Thymus (tissue), 11 donors: ENCODE measurements at regions not wholly inside any gene's neighbourhood (a gene's known extent, or its start where the extent isn't known, plus 50 kb on each side); places are given as distances from the start of the nearest gene placed in this dataset.

Source experiments
- DNase-seq, 9 donors: peaks; one replicate each; pipeline ENCODE4 v3.0.0-alpha.2; 2013; ENCODE audit warnings: low spot score in 9 of 9, low read depth in 6 of 9, missing footprints in 1 of 9
- H3K27ac ChIP-seq, 2 donors: one replicate each; pipeline ENCODE4 v1.5.1; 2013; ENCODE audit warnings: control low read depth in 1 of 2, low read depth in 1 of 2, low read length in 1 of 2, mild to moderate bottlenecking in 1 of 2, moderate library complexity in 1 of 2
- H3K27me3 ChIP-seq, 2 donors: one replicate each; pipeline ENCODE4 v1.5.1; 2013; ENCODE audit warnings: low read length in 1 of 2; ENCODE audit not compliant: control insufficient read depth in 2 of 2, insufficient read depth in 1 of 2
- H3K36me3 ChIP-seq, 2 donors: one replicate each; pipeline ENCODE4 v1.5.1; 2013; ENCODE audit warnings: low read length in 1 of 2, mild to moderate bottlenecking in 1 of 2, moderate library complexity in 1 of 2; ENCODE audit not compliant: control insufficient read depth in 2 of 2, insufficient read depth in 2 of 2
- H3K4me1 ChIP-seq, 2 donors: one replicate each; pipeline ENCODE4 v1.5.1; 2013; ENCODE audit warnings: low read length in 2 of 2; ENCODE audit not compliant: control insufficient read depth in 2 of 2, insufficient read depth in 2 of 2
- H3K4me3 ChIP-seq, 2 donors: one replicate each; pipeline ENCODE4 v1.5.1; 2013; ENCODE audit warnings: low read length in 2 of 2, control low read depth in 1 of 2, mild to moderate bottlenecking in 1 of 2
- H3K9me3 ChIP-seq, 2 donors: one replicate each; pipeline ENCODE4 v1.5.1; 2013; ENCODE audit warnings: low read length in 1 of 2, mild to moderate bottlenecking in 1 of 2; ENCODE audit not compliant: control insufficient read depth in 2 of 2, insufficient read depth in 1 of 2
- WGBS: extraction: QIAGEN DNeasy Blood & Tissue Kit; methylation state at CpG from one replicate; pipeline ENCODE4 v1.1.7; 2013; 5-methylcytosine and 5-hydroxymethylcytosine counted together
- donor health status: healthy.

GRCh38 chr2:66084948-66085590 lies 349.9 kb upstream of the MEIS1 start:
- H3K9me3 ChIP-seq = peaks cover 0 to 4% of the 10 kb centered on the region in 2 donors
- H3K27me3 ChIP-seq = no peaks in the 10 kb centered on the region
- no peaks in the 10 kb centered on the region for H3K4me1 ChIP-seq
- H3K4me3 ChIP-seq = no peak overlapping the region
- no peaks in the 10 kb centered on the region for H3K36me3 ChIP-seq
- no peak for DNase-seq
- H3K27ac ChIP-seq = no peak overlapping the region
- 91% methylated on average over 9 of the region's 9 CpGs for WGBS

- H3K27me3 ChIP-seq = no peaks in the 10 kb centered on the region
- no peak overlapping the region for H3K4me3 ChIP-seq
- 94% methylated on average over 1 of the region's 1 CpG for WGBS
- peaks cover 0 to 4% of the 10 kb centered on the region in 2 donors for H3K9me3 ChIP-seq
- peak in 5 of 9 donors; percentile 16 to 73 (median 29) for DNase-seq
- H3K36me3 ChIP-seq = no peaks in the 10 kb centered on the region
- H3K27ac ChIP-seq = no peak overlapping the region
- H3K4me1 ChIP-seq = no peaks in the 10 kb centered on the region
Observed at GRCh38 chr2:66082581-66082980, 352.3 kb upstream of the MEIS1 start.

GRCh38 chr2:66080127-66080526 lies 354.8 kb upstream of the MEIS1 start:
- 25% methylated on average over 5 of the region's 5 CpGs for WGBS
- H3K9me3 ChIP-seq = no peaks in the 10 kb centered on the region
- H3K4me3 ChIP-seq = no peak overlapping the region
- no peak for DNase-seq
- no peaks in the 10 kb centered on the region for H3K27me3 ChIP-seq
- no peak overlapping the region for H3K27ac ChIP-seq
- no peaks in the 10 kb centered on the region for H3K36me3 ChIP-seq
- no peaks in the 10 kb centered on the region for H3K4me1 ChIP-seq

GRCh38 chr2:66073172-66073571 lies 361.8 kb upstream of the MEIS1 start:
- H3K9me3 ChIP-seq = no peaks in the 10 kb centered on the region
- no peak overlapping the region for H3K27ac ChIP-seq
- no peak overlapping the region for H3K4me3 ChIP-seq
- 94% methylated on average over 4 of the region's 4 CpGs for WGBS
- no peaks in the 10 kb centered on the region for H3K27me3 ChIP-seq
- DNase-seq = no peak
- H3K36me3 ChIP-seq = no peaks in the 10 kb centered on the region
- no peaks in the 10 kb centered on the region for H3K4me1 ChIP-seq

- no peaks in the 10 kb centered on the region for H3K9me3 ChIP-seq
- H3K36me3 ChIP-seq = no peaks in the 10 kb centered on the region
- no peak for DNase-seq
- no peaks in the 10 kb centered on the region for H3K27me3 ChIP-seq
- WGBS = 91% methylated on average over 21 of the region's 21 CpGs
- H3K27ac ChIP-seq = no peak overlapping the region
- no peaks in the 10 kb centered on the region for H3K4me1 ChIP-seq
- H3K4me3 ChIP-seq = no peak overlapping the region
Observed at GRCh38 chr2:66070721-66071602, 364.0 kb upstream of the MEIS1 start.

- no peaks in the 10 kb centered on the region for H3K27me3 ChIP-seq
- H3K27ac ChIP-seq = no peak overlapping the region
- no peak for DNase-seq
- no peaks in the 10 kb centered on the region for H3K4me1 ChIP-seq
- H3K36me3 ChIP-seq = no peaks in the 10 kb centered on the region
- no peaks in the 10 kb centered on the region for H3K9me3 ChIP-seq
- 99% methylated on average over 2 of the region's 2 CpGs for whole genome bisulfite sequencing
- H3K4me3 ChIP-seq = no peak overlapping the region
Observed at GRCh38 chr2:66069937-66070720, 364.8 kb upstream of the MEIS1 start.

- no peaks in the 10 kb centered on the region for H3K36me3 ChIP-seq
- no peak for DNase-seq
- no peaks in the 10 kb centered on the region for H3K4me1 ChIP-seq
- no peak overlapping the region for H3K4me3 ChIP-seq
- no peaks in the 10 kb centered on the region for H3K9me3 ChIP-seq
- H3K27me3 ChIP-seq = no peaks in the 10 kb centered on the region
- no peak overlapping the region for H3K27ac ChIP-seq
Observed at GRCh38 chr2:66066032-66066431, 368.9 kb upstream of the MEIS1 start.

- Histone ChIP-seq H3K4me3 (no peak overlapping the region), H3K9me3 (no peaks in the 10 kb centered on the region), H3K27me3 (no peaks in the 10 kb centered on the region), H3K27ac (no peak overlapping the region), H3K4me1 (no peaks in the 10 kb centered on the region), H3K36me3 (no peaks in the 10 kb centered on the region)
- DNase-seq = no peak
Observed at GRCh38 chr2:66059332-66059731, 375.6 kb upstream of the MEIS1 start.

GRCh38 chr2:66058675-66059074 lies 376.2 kb upstream of the MEIS1 start:
- H3K4me1 ChIP-seq = no peaks in the 10 kb centered on the region
- no peaks in the 10 kb centered on the region for H3K27me3 ChIP-seq
- no peaks in the 10 kb centered on the region for H3K9me3 ChIP-seq
- no peak for DNase-seq
- no peak overlapping the region for H3K27ac ChIP-seq
- H3K36me3 ChIP-seq = no peaks in the 10 kb centered on the region
- WGBS = 95% methylated on average over 4 of the region's 4 CpGs
- H3K4me3 ChIP-seq = no peak overlapping the region
